ENCODE measurements at regions not wholly inside any gene's neighbourhood (a gene's known extent, or its start where the extent isn't known, plus 50 kb on each side); places are given as distances from the start of the nearest gene placed in this dataset.
"Not testable (repeated sequence)": the region's sequence is repeated elsewhere in the genome, so short reads cannot be mapped to it uniquely, and the experiment has no call there.

- DNase-seq = no peak
Measured at GRCh38 chr16:5781436-5781835, 683.8 kb upstream of the EEF2KMT start.

DNA sequence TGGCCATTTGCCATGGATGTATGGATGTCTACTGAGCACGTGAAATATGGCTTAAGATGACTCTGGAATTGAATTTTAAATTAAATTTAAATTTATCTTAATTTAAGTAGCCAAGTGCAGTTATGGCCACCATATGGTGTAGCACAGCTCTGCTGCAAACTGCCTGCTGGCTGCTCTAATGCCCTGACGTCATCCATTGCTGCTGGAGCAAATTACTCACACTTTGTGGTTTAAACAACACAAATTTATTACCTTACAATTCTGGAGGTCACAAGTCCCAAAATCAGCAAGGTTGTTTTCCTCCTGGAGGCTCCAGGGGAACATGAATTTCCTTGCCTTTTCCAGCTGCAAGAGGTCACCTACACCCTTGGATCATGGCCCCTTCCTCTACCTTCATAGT is 679.3 kb upstream of the EEF2KMT start:
- no peak for DNase-seq

GRCh38 chr16:5775916-5776315 is 678.3 kb upstream of the EEF2KMT start:
- no peak for DNase-seq

DNA sequence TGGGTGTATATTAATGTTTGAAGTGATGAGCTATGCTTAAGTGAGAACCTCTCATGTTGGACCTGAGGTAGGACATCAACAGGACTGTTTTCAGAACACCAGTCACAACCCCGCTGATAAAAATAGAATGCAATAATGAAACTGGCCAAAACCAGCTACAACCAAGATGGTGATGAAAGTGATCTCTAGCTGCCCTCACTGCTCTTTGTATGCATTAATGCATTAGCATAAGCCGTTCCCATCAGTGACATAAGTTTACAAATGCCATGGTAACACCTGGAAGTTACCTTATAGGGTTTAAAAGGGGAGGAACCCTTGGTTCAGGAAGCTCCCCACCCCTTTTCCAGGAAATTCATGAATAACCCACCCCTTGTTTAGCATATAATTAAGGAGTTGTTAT is 672.5 kb upstream of the EEF2KMT start:
- no peak for DNase-seq

DNA sequence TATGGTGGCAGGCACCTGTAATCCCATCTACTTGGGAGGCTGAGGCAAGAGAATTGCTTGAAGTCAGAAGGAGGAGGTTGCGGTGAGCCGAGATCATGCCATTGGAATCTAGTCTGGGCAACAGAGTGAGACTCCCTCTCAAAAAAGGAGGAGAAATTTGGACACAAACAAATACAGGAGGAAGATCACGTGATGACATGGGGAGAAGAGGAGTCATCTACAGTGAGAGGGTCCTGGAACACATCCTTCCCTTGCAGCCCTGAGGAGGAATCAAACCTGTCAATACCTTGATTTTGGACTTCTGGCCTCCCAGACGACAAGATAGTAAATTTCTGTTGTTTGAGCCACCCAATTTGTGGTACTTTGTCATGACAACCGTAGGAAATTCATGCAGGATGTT is 671.9 kb upstream of the EEF2KMT start:
- DNase-seq = no peak

- DNase-seq = no peak
Measured at GRCh38 chr16:5768445-5768844, 670.9 kb upstream of the EEF2KMT start.

DNA sequence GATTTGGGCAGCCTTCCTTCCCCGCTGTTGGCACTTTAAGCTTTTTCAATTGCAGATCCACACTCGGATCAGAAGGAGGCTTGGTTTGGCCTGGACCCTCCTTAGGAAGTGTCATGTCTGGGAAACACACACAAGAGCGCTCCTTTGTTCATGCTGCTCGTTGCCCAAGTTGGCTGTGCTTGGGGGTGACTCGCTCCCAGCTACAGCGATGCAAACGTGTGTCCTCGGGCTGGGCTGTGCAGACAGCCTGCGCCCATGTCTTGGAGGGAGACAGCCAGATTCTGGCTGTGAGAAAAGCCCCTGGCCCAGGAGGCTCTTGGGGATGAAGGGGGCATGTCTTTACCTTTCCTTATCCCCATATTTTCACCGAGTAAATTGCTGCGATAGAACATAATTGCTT is 665.6 kb upstream of the EEF2KMT start:
- DNase-seq = no peak

DNA sequence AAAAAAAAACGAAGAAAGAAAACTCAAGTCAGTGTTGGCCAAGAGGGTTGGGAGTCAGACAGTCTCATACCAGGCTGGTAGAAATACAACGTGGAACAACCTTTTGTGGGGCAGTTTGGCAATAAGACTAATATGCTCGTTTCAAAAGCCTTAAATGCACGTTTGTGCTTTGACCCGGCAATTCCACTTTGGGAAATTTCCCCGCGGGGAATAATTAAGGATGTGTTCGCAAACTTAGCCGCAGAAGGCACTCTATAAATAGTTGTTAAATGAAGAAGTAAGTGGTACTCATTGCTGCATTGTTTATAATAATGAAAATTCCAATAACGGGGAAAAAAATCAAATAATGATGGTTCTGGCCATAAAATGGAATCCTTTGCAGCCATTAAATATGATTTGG is 664.8 kb upstream of the EEF2KMT start:
- no peak for DNase-seq

- no peak for DNase-seq
Measured at GRCh38 chr16:5761592-5761991, 664.0 kb upstream of the EEF2KMT start.

DNA sequence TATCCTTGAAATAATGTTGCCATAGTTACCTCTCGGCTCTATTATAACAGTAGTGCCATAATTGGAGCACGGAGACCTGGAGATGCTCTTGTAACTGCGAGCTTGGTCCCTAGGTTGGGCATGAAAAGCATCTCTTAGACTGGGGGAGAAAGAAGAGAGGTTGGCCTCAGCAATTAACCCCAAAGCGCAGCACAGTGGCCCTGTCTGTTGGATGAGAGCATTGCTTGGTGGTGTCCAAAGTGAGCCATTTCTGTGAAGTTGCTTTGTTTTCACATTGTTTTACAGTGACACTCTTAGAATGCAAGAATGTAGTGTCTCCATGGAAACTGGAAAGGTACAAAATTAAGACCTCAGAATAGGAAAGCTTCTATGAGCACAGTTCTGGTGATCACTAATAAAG is 660.7 kb upstream of the EEF2KMT start:
- DNase-seq = no peak

DNA sequence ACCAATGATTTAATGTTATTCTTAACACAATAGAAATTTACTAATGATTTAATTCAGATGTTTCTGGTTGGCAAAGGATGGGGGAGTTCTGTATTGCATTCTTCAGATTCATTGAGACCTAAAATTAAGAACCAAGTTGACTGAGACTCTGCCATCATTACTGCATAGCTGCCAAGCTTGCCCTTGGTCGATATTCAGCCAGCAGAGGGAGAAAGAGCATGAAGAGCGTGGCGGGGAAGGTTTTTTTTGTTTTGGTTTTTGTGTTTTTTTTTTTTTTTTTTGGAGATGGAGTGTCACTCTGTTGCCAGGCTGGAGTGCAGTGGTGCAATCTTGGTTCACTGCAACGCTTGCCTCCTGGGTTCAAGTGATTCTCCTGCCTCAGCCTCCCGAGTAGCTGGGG is 659.4 kb upstream of the EEF2KMT start:
- no peak for DNase-seq

DNA sequence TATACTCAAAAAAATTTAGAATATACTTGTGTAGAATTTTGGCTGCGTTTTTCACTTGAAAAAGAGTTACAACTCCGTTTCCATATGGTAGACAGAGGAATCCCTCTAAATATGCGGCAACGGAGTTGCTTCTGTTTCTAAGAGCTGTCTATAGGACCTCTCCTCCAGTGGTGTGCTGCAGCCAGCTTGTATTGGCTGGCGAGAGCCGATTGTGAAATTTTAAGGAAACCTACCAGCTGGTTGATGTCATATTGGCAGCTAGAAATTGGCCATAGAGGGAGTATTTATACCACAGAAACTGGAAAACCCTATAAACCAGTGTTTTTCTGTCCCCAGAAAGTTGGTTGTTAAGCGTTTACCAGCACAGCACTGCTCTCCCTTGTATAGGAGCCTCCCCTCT is 655.8 kb upstream of the EEF2KMT start:
- no peak for DNase-seq

GRCh38 chr16:5751216-5751615 is 653.6 kb upstream of the EEF2KMT start:
- no peak for DNase-seq

DNA sequence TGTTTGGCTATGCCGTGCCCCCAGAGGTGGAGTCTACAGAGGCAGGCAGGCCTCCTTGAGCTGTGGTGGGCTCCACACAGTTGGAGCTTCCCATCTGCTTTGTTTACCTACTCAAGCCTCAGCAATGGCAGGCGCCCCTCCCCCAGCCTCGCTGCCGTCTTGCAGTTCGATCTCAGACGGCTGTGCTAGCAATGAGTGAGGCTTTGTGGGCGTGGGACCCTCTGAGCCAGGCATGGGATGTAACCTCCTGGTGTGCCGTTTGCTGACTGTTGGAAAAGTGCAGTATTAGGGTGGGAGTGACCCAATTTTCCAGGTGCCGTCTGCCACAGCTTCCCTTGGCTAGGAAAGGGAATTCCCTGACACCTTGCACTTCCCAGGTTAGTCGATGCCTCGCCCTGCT is 652.8 kb upstream of the EEF2KMT start:
- DNase-seq = not testable (repeated sequence)

- no peak for DNase-seq
Measured at GRCh38 chr16:5738586-5738985, 641.0 kb upstream of the EEF2KMT start.

GRCh38 chr16:5736209-5736930 is 638.8 kb upstream of the EEF2KMT start:
- no peak for DNase-seq

DNA sequence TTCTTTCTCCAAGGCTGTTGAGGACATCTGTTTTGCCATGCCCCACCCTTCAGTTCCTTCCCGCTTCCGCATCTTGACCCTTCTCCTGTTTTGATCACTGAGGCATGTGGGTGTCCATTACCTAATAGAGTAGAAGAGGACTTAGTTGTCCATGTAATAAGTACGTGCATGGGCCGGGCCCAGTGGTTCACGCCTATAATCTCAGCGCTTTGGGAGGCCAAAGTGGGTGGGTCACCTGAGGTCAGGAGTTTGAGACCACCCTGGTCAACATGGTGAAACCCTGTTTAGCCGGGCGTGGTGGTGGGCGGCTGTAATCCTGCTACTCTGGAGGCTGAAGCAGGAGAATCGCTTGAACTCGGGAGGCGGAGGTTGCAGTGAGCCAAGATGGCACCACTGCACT is 637.8 kb upstream of the EEF2KMT start:
- no peak for DNase-seq

DNA sequence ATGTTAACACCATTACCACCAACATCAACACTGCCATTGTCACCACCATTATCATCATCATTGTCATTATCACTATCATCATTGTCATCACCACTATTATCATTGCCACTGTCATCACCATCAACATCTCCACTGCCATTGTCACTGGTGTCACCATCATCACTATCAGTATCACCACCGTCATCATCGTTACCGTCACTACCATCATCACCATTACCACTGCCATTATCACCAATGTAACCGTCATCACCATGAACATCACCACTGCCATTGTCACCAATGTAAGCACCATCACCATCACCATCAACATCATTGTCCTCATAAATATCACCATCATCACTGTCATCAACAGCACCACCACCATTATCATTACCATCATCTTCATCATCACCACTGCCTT is 633.2 kb upstream of the EEF2KMT start:
- no peak for DNase-seq

- no peak for DNase-seq
Measured at GRCh38 chr16:5722116-5722619, 624.6 kb upstream of the EEF2KMT start.

DNA sequence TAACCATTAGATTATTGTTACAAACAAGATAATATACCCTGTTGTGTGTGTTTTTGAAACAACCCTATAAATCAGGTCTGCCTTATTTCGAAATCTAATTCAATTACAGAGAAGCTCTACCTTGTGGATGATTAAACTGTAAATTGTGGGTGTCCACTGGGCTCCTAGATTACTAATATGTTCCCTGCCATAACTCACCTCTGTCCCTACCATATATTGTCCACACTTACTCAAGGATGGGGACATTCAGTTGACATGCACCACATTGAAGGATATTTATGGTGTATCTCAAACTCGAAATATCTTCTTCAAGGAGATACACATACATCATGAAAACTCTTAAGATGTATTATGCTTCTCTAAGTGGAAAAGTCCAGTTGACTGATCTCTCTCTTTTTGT is 617.6 kb upstream of the EEF2KMT start:
- DNase-seq = no peak

DNA sequence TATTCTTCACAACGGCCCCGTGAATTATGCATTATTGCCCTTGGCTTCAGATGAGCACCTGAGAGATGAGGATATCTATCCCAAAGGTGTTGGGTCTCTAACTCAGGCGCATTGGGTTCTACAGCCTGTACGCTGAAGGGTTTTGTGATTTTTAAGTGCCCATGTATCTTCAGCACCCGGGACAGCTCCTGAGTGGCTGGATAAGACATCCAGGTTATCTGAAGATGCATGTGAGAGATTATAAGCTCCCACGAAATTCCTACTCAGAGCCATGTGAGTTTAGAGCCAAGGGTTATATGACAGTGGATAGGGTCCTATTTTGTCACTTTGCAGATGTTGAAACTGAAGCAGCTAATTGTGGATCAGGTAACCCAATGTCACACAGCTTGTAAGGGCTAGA is 612.3 kb upstream of the EEF2KMT start:
- DNase-seq = no peak

- no peak for DNase-seq
Measured at GRCh38 chr16:5706211-5706610, 608.6 kb upstream of the EEF2KMT start.

DNA sequence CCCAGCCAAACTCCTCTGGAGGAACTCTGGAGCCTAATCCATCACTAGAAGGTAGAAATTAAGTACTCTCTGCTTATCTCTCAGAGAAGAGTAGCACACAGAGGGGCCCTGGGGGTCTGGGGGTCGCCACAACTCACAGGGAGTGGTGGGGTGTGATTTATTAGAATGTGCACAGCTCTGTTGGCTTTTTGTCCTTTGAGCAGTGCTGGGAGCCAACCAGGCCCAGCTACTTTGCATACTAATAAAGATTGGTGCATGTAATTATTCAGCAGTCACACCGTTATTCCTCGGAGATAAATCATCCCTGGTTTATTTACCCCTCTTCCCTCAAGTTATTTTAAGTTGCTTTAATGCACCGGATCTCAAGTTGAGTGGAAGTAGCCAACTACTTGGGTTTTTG is 606.7 kb upstream of the EEF2KMT start:
- DNase-seq = no peak

DNA sequence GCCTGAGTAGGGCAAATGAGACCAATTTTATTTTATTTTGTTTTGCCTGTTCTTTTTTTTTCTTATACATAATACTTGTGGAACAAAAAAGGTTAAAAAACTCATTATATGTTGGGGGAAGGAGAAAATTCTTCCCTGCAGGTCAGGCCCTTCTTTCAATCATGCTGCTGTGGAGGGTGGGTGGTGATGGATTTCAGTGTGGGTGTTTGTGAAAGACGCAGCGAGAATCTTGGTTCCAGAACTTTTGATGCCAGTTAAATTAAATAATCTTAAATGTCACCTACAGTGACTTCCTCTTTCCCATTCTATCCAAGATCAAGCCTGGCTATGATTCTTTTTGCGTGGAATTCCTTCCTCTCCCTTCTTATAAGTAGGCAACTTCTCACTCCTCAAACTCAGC is 595.8 kb upstream of the EEF2KMT start:
- no peak for DNase-seq

DNA sequence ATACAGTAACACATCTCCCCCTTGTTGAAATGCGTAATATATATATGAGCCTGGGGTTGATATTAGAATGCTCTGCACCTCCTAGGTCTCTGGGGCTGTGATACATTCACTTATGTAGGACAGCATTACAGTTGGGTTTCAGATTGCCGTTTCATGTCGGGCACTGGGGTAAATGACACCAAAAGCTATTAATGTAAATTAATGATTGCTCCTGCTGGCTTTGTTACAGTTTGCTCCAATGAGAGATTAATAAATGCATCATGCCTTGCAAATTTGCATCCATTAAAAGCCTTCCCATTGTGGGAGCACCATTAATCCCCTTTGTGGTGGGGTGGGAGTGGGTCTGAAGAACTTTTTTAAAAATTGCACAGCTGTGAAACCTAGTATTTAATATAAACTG is 584.4 kb upstream of the EEF2KMT start:
- DNase-seq = no peak

All from CD4-positive, alpha-beta T cell treated with Interleukin-10 for 1 hour (primary cell).